B cell (primary cell): ENCODE measurements at regions not wholly inside any gene's neighbourhood (a gene's known extent, or its start where the extent isn't known, plus 50 kb on each side); places are given as distances from the start of the nearest gene placed in this dataset.

Experiments used
- ATAC-seq: fragments of 200-7000 bp; cut with Tn5 transposase; one replicate; pipeline ENCODE4 v1.10.0; 2021; ENCODE audit warnings: low read depth, mild to moderate bottlenecking, moderate number of reproducible peaks, moderate library complexity
- CTCF ChIA-PET: fragments of 350-600 bp; sonication (Branson Sonifier 250); formaldehyde crosslinking; loops from one replicate; lab custom pipeline; 2021; ENCODE audit warnings: antibody characterized with exemption, inconsistent platforms; lab: Charles Lee
- POLR2A ChIA-PET: fragments of 350-600 bp; sonication (Branson Sonifier 250); formaldehyde crosslinking; loops from one replicate; lab custom pipeline; 2021; ENCODE audit warnings: antibody characterized with exemption; lab: Charles Lee
- DNase-seq: peaks from one replicate; pipeline ENCODE4 v3.0.0; 2013
- H2AFZ ChIP-seq: 2 replicates; pipeline ENCODE4 v1.6.1; 2012; ENCODE audit warnings: mild to moderate bottlenecking, low read depth, low read length; ENCODE audit not compliant: insufficient read depth, poor library complexity, severe bottlenecking
- H3K27ac ChIP-seq, 2 donors: 1 replicate in 1 of 2; 2 replicates in 1 of 2; pipeline ENCODE4 v1.5.1; 2012 to 2013; ENCODE audit warnings: low read length in 2 of 2, mild to moderate bottlenecking in 2 of 2, moderate library complexity in 1 of 2
- H3K27me3 ChIP-seq, 4 experiments: fragments of 200-600 bp in 1 of 4; sonication (generic) in 1 of 4; replicated peaks in 1 of 4; 1 replicate in 2 of 4; 2 replicates in 2 of 4; pipeline versions ENCODE4 v1.6.1 to v1.7.0; 2013 to 2016; ENCODE audit warnings: low read length in 3 of 4, mild to moderate bottlenecking in 2 of 4, mixed read lengths in 1 of 4, moderate library complexity in 1 of 4; ENCODE audit not compliant: insufficient read depth in 4 of 4, control insufficient read depth in 3 of 4; ENCODE audit errors: control extremely low read depth in 1 of 4
- H3K36me3 ChIP-seq, 2 experiments: replicated peaks in 1 of 2; 1 replicate in 1 of 2; 2 replicates in 1 of 2; pipeline versions ENCODE4 v1.6.1 to v1.7.1; 2013; ENCODE audit warnings: low read length in 1 of 2; ENCODE audit not compliant: insufficient read depth in 2 of 2, control insufficient read depth in 1 of 2; ENCODE audit errors: control extremely low read depth in 1 of 2, extremely low read depth in 1 of 2
- H3K4me1 ChIP-seq, 2 donors: fragments of 200-600 bp in 1 of 2; sonication (generic) in 1 of 2; 1 replicate in 1 of 2; 2 replicates in 1 of 2; pipeline versions ENCODE4 v1.5.1 to v1.6.1; 2013 to 2017; ENCODE audit warnings: low read length in 2 of 2; ENCODE audit not compliant: control insufficient read depth in 2 of 2, insufficient read depth in 2 of 2
- H3K4me2 ChIP-seq: replicated peaks from 2 replicates; pipeline ENCODE3; 2012; ENCODE audit warnings: mild to moderate bottlenecking, low read depth, low read length; ENCODE audit not compliant: poor library complexity, severe bottlenecking
- H3K4me3 ChIP-seq, 5 experiments: fragments of 200-600 bp in 1 of 5; sonication (generic) in 1 of 5; 1 replicate in 3 of 5; 2 replicates in 2 of 5; pipeline versions ENCODE4 v1.5.1 to v1.7.0; 2011 to 2016; ENCODE audit warnings: low read length in 4 of 5, mild to moderate bottlenecking in 4 of 5, low read depth in 2 of 5, control low read depth in 1 of 5, moderate library complexity in 1 of 5; ENCODE audit not compliant: insufficient read depth in 1 of 5; ENCODE audit errors: control extremely low read depth in 1 of 5, extremely low read depth in 1 of 5
- H3K79me2 ChIP-seq: fragments of 200-600 bp; sonication (generic); one replicate; pipeline ENCODE4 v1.6.0; 2016; ENCODE audit warnings: low read length; ENCODE audit not compliant: control insufficient read depth, insufficient read depth
- H3K9ac ChIP-seq: fragments of 200-600 bp; sonication (generic); 2 replicates; pipeline ENCODE4 v1.6.1; 2017; ENCODE audit warnings: mild to moderate bottlenecking, low read length, moderate library complexity
- H3K9me3 ChIP-seq, 3 donors: one replicate each; pipeline versions ENCODE4 v1.6.1 to v1.7.1; 2013; ENCODE audit warnings: low read length in 2 of 3; ENCODE audit not compliant: control insufficient read depth in 2 of 3, insufficient read depth in 1 of 3; ENCODE audit errors: control extremely low read depth in 1 of 3
- H4K20me1 ChIP-seq: 2 replicates; pipeline ENCODE4 v1.6.0; 2012; ENCODE audit warnings: mild to moderate bottlenecking, low read length; ENCODE audit not compliant: insufficient read depth, control insufficient read depth, poor library complexity, severe bottlenecking
- H3K27ac Mint-ChIP-seq: one replicate; pipeline ENCODE4 v1.8.0; 2021; ENCODE audit warnings: mixed read lengths
- H3K27me3 Mint-ChIP-seq: one replicate; pipeline ENCODE4 v1.8.0; 2021; ENCODE audit warnings: mixed read lengths
- H3K4me1 Mint-ChIP-seq: one replicate; pipeline ENCODE4 v1.8.0; 2021; ENCODE audit warnings: mixed read lengths
- H3K4me3 Mint-ChIP-seq: one replicate; pipeline ENCODE4 v1.8.0; 2021; ENCODE audit warnings: mixed read lengths
- H3K9me3 Mint-ChIP-seq: one replicate; pipeline ENCODE4 v1.8.0; 2022; ENCODE audit warnings: mixed read lengths; ENCODE audit not compliant: insufficient read depth
- EZH2 ChIP-seq: IDR thresholded peaks from 2 replicates; pipeline ENCODE4 v1.6.1; 2012; ENCODE audit warnings: borderline replicate concordance, low read depth, mild to moderate bottlenecking, moderate library complexity, low read length; ENCODE audit not compliant: insufficient read depth, poor library complexity, severe bottlenecking
- WGBS: methylation state at CpG from one replicate; pipeline ENCODE4 v1.1.5; 2013; ENCODE audit warnings: missing lambda C conversion rate; ENCODE audit not compliant: insufficient coverage; 5-methylcytosine and 5-hydroxymethylcytosine counted together
- intact Hi-C: fragments of 100-400 bp; cut with micrococcal nuclease; formaldehyde crosslinking; loops from one replicate; pipeline ENCODE4 v1.10.0; 2022
- TF ChIP-seq, protein P1 (sequence below): fragments of 200-600 bp; IDR thresholded peaks from one replicate; pipeline ENCODE4 v1.8.0; 2022; ENCODE audit warnings: antibody characterized with exemption, mild to moderate bottlenecking

DNA sequence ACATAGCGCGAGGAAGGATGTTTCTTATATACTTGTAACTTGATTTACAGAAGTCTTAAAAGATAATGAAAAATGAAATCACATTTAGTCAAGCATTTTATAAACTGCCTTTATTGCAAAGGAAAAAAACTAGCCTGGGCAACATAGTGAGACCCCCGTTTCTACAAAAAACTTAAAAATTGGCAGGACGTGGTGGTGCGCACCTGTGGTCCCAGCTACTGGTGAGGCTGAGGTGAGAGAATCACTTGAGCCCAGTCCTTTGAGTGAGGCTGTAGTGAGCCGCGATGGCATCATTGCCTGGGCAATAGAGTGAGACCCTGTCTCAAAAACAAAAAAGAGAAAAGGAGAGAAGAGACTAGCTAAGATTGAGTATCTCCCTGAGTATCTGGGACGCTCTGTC, 145.2 kb upstream of the CIBAR2 start:
- H3K9me3 Mint-ChIP-seq, result no peaks in the 10 kb centered on the region
- H2AFZ ChIP-seq, result no peak overlapping the region
- H3K79me2 ChIP-seq, result no peaks in the 10 kb centered on the region
- TF ChIP-seq, protein P1, sequence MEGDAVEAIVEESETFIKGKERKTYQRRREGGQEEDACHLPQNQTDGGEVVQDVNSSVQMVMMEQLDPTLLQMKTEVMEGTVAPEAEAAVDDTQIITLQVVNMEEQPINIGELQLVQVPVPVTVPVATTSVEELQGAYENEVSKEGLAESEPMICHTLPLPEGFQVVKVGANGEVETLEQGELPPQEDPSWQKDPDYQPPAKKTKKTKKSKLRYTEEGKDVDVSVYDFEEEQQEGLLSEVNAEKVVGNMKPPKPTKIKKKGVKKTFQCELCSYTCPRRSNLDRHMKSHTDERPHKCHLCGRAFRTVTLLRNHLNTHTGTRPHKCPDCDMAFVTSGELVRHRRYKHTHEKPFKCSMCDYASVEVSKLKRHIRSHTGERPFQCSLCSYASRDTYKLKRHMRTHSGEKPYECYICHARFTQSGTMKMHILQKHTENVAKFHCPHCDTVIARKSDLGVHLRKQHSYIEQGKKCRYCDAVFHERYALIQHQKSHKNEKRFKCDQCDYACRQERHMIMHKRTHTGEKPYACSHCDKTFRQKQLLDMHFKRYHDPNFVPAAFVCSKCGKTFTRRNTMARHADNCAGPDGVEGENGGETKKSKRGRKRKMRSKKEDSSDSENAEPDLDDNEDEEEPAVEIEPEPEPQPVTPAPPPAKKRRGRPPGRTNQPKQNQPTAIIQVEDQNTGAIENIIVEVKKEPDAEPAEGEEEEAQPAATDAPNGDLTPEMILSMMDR, result no peak
- no peak for TF ChIP-seq EZH2
- H3K4me1 ChIP-seq, result peaks cover 42 to 45% of the 10 kb centered on the region in 2 donors
- DNase-seq (no peak), ATAC-seq (no peak)
- peaks cover 39% of the 10 kb centered on the region for H3K27me3 Mint-ChIP-seq
- H3K4me3 ChIP-seq, result no peak overlapping the region
- POLR2A ChIA-PET, result no interaction called here
- H3K27me3 ChIP-seq, result peaks cover 0 to 38% (median 10%) of the 10 kb centered on the region in 4 experiments
- H3K27ac Mint-ChIP-seq, result no peak overlapping the region
- H3K4me3 Mint-ChIP-seq, result no peak overlapping the region
- H3K9me3 ChIP-seq, result peaks cover 0 to 8% (median 0%) of the 10 kb centered on the region in 3 donors
- intact Hi-C loops, result no loop called here
- H3K4me2 ChIP-seq, result no peak overlapping the region
- 90% methylated on average over 5 of the region's 8 CpGs for WGBS
- CTCF ChIA-PET, result interaction anchor here (1.2 to 1.8 kb wide), 2 partner anchors 9 to 12 kb away, joined by 3 to 5 read pairs; no protein-coding TSS in a partner anchor
- H3K36me3 ChIP-seq, result no peaks in the 10 kb centered on the region
- no peak overlapping the region for H3K27ac ChIP-seq
- no peaks in the 10 kb centered on the region for H4K20me1 ChIP-seq
- H3K4me1 Mint-ChIP-seq, result peaks cover 37% of the 10 kb centered on the region
- no peak overlapping the region for H3K9ac ChIP-seq

DNA sequence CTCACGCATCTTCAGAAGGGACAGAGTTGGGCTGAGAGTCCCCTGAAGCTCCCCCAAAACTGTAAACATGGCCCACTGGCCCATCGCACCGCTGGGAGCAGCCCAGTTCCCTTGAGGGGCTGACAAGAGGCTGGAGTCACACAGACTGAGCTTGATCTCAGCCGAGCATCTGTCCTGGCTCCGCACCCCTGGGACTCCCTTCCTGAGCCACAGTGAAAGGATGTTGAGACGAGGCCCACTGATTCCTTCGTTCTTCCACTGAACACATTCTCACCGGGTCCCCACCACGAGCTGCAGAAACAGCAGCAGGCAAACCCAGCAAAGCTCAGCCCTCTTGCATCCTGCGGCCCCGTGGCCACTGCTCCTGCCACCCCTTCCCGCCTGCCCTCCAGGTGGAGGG, 145.9 kb upstream of the CIBAR2 start:
- no peak overlapping the region for H3K9ac ChIP-seq
- H3K4me1 ChIP-seq, result peaks cover 48% of the 10 kb centered on the region in 2 donors
- no peaks in the 10 kb centered on the region for H3K79me2 ChIP-seq
- H3K4me3 ChIP-seq, result no peak overlapping the region
- TF ChIP-seq EZH2, result no peak
- TF ChIP-seq, protein P1, result no peak
- peaks cover 0 to 8% (median 0%) of the 10 kb centered on the region in 3 donors for H3K9me3 ChIP-seq
- peak overlapping the region; percentile 47 for H3K4me2 ChIP-seq
- no peak overlapping the region for H3K27ac Mint-ChIP-seq
- H3K27me3 Mint-ChIP-seq, result peaks cover 44% of the 10 kb centered on the region
- no peaks in the 10 kb centered on the region for H4K20me1 ChIP-seq
- ATAC-seq (no peak), DNase-seq (no peak)
- CTCF ChIA-PET, result interaction anchor here (0.6 to 1.8 kb wide), 3 partner anchors 10 to 33 kb away, joined by 3 to 5 read pairs (median 3); no protein-coding TSS in a partner anchor
- POLR2A ChIA-PET, result no interaction called here
- intact Hi-C loops, result no loop called here
- no peak overlapping the region for H2AFZ ChIP-seq
- no peak overlapping the region for H3K4me3 Mint-ChIP-seq
- H3K27ac ChIP-seq, result no peak overlapping the region
- 4% methylated on average over 10 of the region's 12 CpGs for WGBS
- H3K27me3 ChIP-seq, result peaks cover 0 to 38% (median 11%) of the 10 kb centered on the region in 4 experiments
- no peaks in the 10 kb centered on the region for H3K36me3 ChIP-seq
- peaks cover 38% of the 10 kb centered on the region for H3K4me1 Mint-ChIP-seq
- H3K9me3 Mint-ChIP-seq, result no peaks in the 10 kb centered on the region
